ENCODE measurements at regions not wholly inside any gene's neighbourhood (a gene's known extent, or its start where the extent isn't known, plus 50 kb on each side); places are given as distances from the start of the nearest gene placed in this dataset.

GRCh38 chr4:11271263-11271662 lies 157.4 kb downstream of the HS3ST1 start:
- in situ Hi-C loops (cut with HindIII; ENCODE audit: low sequenced_read_pairs), result no loop called here

- in situ Hi-C loops (cut with HindIII; ENCODE audit: low sequenced_read_pairs), result no loop called here
Measured at GRCh38 chr4:11268149-11268548, 160.5 kb downstream of the HS3ST1 start.

- in situ Hi-C loops (cut with HindIII; ENCODE audit: low sequenced_read_pairs), result no loop called here
Measured at GRCh38 chr4:11264841-11265240, 163.9 kb downstream of the HS3ST1 start.

- in situ Hi-C loops (cut with HindIII; ENCODE audit: low sequenced_read_pairs), result no loop called here
Measured at GRCh38 chr4:11264346-11264745, 164.3 kb downstream of the HS3ST1 start.

GRCh38 chr4:11263208-11263607 lies 165.5 kb downstream of the HS3ST1 start:
- in situ Hi-C loops (cut with HindIII; ENCODE audit: low sequenced_read_pairs), result no loop called here

- in situ Hi-C loops (cut with HindIII; ENCODE audit: low sequenced_read_pairs), result no loop called here
Measured at GRCh38 chr4:11261066-11261850, 167.4 kb downstream of the HS3ST1 start.

GRCh38 chr4:11259837-11260236 lies 168.9 kb downstream of the HS3ST1 start:
- in situ Hi-C loops (cut with HindIII; ENCODE audit: low sequenced_read_pairs), result no loop called here

GRCh38 chr4:11252149-11252548 lies 176.5 kb downstream of the HS3ST1 start:
- in situ Hi-C loops (cut with HindIII; ENCODE audit: low sequenced_read_pairs), result no loop called here

- in situ Hi-C loops (cut with HindIII; ENCODE audit: low sequenced_read_pairs), result no loop called here
Measured at GRCh38 chr4:11250510-11250909, 178.2 kb downstream of the HS3ST1 start.

- in situ Hi-C loops (cut with HindIII; ENCODE audit: low sequenced_read_pairs), result no loop called here
Measured at GRCh38 chr4:11232015-11232414, 196.7 kb downstream of the HS3ST1 start.

GRCh38 chr4:11230866-11231265 lies 197.8 kb downstream of the HS3ST1 start:
- in situ Hi-C loops (cut with HindIII; ENCODE audit: low sequenced_read_pairs), result no loop called here

- in situ Hi-C loops (cut with HindIII; ENCODE audit: low sequenced_read_pairs), result no loop called here
Measured at GRCh38 chr4:11228530-11228929, 200.2 kb downstream of the HS3ST1 start.

GRCh38 chr4:11223311-11223710 lies 205.4 kb downstream of the HS3ST1 start:
- in situ Hi-C loops (cut with HindIII; ENCODE audit: low sequenced_read_pairs), result no loop called here

- in situ Hi-C loops (cut with HindIII; ENCODE audit: low sequenced_read_pairs), result no loop called here
Measured at GRCh38 chr4:11218692-11219091, 210.0 kb downstream of the HS3ST1 start.

- in situ Hi-C loops (cut with HindIII; ENCODE audit: low sequenced_read_pairs), result no loop called here
Measured at GRCh38 chr4:11216520-11216919, 212.2 kb downstream of the HS3ST1 start.

- in situ Hi-C loops (cut with HindIII; ENCODE audit: low sequenced_read_pairs), result no loop called here
Measured at GRCh38 chr4:11214281-11214680, 214.4 kb downstream of the HS3ST1 start.

- in situ Hi-C loops (cut with HindIII; ENCODE audit: low sequenced_read_pairs), result no loop called here
Measured at GRCh38 chr4:11209826-11210225, 218.9 kb downstream of the HS3ST1 start.

- in situ Hi-C loops (cut with HindIII; ENCODE audit: low sequenced_read_pairs), result no loop called here
Measured at GRCh38 chr4:11201256-11201655, 227.4 kb downstream of the HS3ST1 start.

GRCh38 chr4:11198516-11199305 lies 230.0 kb downstream of the HS3ST1 start:
- in situ Hi-C loops (cut with HindIII; ENCODE audit: low sequenced_read_pairs), result no loop called here

GRCh38 chr4:11197631-11198341 lies 230.9 kb downstream of the HS3ST1 start:
- in situ Hi-C loops (cut with HindIII; ENCODE audit: low sequenced_read_pairs), result no loop called here

GRCh38 chr4:11196927-11197522 lies 231.7 kb downstream of the HS3ST1 start:
- in situ Hi-C loops (cut with HindIII; ENCODE audit: low sequenced_read_pairs), result no loop called here
